Retina (tissue), 1 donor: ENCODE measurements at regions not wholly inside any gene's neighbourhood (a gene's known extent, or its start where the extent isn't known, plus 50 kb on each side); places are given as distances from the start of the nearest gene placed in this dataset.

Source experiments
- DNase-seq: peaks from one replicate; pipeline ENCODE4 v3.0.0-alpha.2; 2016

DNA sequence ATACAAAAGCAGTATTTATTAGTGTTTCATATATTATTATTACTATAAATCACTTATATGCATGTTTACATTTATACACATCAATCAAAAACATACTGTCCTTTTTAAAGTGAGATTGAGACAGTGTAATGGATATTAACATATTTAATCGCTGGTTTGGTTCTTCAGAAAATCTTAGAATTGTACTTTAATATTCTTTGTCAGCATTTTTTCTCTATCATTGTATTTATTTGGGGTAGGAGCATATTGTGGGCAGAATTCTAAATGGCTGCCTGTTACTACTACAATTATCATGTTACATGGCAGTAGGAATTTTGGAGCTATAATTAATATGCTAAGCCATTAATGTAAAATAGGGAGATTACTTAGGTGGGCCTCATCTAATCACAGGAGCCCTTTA lies 722.6 kb downstream of the TLR4 start:
- DNase-seq: no peak

- no peak for DNase-seq
Measured at GRCh38 chr9:118438810-118439209, 734.6 kb downstream of the TLR4 start.

GRCh38 chr9:118439441-118439840 lies 735.2 kb downstream of the TLR4 start:
- DNase-seq: no peak

DNA sequence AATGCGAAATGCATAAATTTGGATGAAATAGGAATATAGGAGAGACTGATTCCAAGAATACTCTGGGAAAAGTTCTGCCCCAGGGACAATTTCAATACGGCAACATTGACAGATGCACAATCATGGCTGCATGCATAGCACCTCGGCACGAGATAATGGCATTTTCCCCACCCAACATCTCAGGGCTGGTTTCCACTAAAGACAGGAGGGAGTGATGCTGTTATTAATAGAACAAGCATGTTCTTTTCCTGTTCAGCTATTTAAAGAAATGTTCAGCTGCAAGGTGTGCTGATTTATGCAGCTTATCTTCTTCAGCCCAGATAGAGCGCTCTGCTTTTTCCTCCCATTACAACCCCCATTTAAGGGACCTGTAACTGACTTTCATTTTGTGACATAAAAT lies 740.2 kb downstream of the TLR4 start:
- no peak for DNase-seq

DNA sequence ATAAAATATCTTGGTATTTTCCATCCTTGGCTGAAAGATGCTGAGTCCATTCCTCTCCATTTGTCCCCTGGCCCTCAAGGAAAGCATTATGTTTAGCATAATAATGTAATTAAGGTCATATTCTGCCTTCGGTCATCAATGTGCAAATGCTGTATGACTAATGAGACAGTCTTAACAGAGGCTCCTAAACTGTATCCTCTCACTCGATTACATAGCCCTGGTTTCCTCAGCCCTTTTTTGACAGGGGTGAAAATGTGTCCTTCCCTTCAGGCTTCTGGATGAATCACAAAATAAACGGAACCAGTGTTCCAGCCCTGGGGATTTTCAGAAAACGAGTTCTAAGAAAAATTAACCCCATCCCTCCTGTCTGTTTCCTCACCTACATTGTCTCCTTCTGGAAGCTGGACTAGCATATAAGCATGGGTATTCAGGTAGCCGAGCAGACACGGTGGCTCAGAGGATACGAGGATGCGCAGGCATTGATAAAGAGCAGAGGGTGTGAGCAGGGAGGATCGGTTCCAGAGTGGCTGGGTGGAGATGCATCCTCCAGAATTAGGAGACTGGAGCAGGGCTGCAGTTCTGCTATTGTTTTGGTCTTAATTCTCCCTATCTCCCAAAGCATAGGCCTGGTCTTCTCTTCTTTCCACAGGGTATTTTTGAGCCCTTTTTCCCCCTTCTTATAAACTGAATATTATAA lies 742.9 kb downstream of the TLR4 start:
- no peak for DNase-seq

- no peak for DNase-seq
Measured at GRCh38 chr9:118449554-118449953, 745.4 kb downstream of the TLR4 start.

- no peak for DNase-seq
Measured at GRCh38 chr9:118455259-118455658, 751.1 kb downstream of the TLR4 start.

- DNase-seq: no peak
Measured at GRCh38 chr9:118455788-118456187, 751.6 kb downstream of the TLR4 start.

GRCh38 chr9:118457171-118458000 lies 753.2 kb downstream of the TLR4 start:
- DNase-seq: no peak

DNA sequence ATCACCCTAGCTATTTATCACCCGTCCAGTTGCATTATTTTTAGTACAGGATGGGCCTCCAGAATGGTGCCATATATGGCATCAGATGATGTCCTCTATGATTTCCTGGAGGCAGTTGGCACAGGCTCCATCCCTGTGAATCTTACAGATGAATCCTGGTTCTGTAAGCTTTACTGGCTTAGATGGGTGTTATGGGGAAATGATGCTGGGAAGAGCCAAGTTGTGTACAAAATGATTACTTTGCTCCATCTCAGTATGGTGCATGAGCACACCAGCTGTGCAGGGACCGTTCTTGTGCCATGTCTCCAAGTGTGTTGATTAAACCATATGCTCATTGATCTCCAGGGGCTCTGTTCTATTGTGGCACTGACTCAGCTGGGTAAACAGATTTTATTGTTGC lies 755.7 kb downstream of the TLR4 start:
- no peak for DNase-seq

DNA sequence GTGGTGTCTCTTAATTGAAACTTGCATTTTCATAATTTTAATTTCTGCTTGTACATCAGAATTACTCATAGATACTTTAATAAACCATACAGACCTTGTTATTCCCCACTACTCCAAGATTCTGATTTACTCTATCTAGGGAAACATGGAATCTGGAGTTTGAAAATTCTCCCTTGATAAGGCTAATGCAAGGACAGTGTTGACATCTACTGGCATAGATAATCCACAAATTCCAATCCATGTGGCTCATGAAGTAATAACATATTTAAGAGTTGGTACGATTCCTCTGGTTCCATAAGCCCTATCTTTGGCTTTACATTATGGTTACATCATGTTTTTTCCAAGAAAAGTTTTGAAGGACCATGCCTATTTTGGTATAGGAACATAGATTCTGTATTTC lies 759.2 kb downstream of the TLR4 start:
- no peak for DNase-seq

DNA sequence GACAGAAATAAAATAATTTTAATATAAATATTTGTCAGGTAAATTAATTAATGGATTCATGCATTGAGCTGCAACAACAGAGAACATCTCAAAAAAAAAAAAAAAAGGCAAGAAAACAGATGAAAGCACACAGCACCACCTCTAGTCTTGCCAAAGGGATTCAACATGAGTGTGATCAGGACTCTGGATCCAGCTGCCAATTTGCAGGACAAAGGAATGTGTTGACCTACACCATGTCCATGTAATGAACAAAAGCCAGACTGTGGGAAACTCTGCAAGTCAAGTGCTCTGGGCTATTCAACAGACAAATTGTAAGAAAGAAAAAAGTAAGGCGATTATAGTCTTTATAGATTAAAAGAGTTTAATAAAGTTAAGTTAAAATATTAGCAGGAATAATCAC lies 769.3 kb downstream of the TLR4 start:
- DNase-seq: no peak

- DNase-seq: no peak
Measured at GRCh38 chr9:118478752-118479151, 774.5 kb downstream of the TLR4 start.

GRCh38 chr9:118482306-118482705 lies 778.1 kb downstream of the TLR4 start:
- DNase-seq: no peak

- no peak for DNase-seq
Measured at GRCh38 chr9:118483677-118484076, 779.5 kb downstream of the TLR4 start.

DNA sequence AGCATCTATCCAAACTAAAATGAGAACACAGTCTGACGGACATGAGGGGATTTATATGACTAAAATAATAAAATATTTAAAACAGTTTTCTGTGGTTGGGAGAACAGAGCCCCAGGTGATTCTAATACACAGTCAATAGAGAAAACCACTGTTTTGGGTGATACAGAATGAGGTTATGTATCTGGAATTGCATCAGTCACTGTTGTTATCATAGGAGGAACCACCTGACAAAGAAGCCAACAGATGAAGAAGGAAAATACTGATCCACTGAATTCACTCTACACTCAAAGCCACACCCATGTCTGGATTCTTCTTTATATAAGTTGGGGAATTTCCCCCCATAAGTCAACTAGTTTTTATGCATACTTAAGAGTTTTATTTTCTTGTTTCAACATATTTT lies 799.0 kb downstream of the TLR4 start:
- DNase-seq: no peak

DNA sequence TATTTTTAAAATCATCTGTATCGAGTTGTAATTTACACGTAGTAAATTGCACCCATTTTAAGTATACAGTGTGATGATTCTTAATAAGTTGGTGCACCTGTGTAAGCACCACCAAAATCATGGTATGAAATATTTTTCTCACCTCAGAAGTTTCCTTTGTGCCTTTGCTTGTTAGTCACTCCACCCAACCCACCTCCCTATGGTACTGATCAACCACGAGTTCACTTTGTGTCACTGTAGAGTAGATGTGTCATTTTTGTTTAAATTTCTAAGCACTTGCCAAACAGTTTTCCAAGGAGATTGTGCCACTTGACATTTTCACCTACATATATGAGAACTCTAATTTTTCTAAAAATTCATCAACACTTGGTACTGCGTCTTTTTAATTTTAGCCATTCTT lies 806.5 kb downstream of the TLR4 start:
- DNase-seq: no peak

- DNase-seq: no peak
Measured at GRCh38 chr9:118515947-118516346, 811.7 kb downstream of the TLR4 start.

DNA sequence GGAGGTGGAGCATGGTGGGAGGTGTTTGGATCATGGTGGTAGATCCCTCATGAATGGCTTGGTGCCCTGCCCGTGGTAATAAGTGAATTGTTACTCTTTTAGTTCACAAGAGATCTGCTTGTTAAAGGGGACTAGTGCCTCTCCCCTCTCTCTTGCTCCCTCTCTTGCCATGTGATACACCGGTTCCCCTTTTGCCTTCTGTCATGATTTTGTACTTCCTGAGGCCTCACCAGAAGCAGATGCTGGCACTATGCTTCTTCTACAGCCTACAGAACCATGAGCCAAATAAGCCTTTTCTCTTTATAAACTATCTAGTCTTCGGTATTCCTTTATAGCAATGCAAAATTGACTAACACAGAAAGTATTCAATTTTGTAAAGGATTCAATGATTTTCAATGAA lies 817.1 kb downstream of the TLR4 start:
- DNase-seq: no peak

DNA sequence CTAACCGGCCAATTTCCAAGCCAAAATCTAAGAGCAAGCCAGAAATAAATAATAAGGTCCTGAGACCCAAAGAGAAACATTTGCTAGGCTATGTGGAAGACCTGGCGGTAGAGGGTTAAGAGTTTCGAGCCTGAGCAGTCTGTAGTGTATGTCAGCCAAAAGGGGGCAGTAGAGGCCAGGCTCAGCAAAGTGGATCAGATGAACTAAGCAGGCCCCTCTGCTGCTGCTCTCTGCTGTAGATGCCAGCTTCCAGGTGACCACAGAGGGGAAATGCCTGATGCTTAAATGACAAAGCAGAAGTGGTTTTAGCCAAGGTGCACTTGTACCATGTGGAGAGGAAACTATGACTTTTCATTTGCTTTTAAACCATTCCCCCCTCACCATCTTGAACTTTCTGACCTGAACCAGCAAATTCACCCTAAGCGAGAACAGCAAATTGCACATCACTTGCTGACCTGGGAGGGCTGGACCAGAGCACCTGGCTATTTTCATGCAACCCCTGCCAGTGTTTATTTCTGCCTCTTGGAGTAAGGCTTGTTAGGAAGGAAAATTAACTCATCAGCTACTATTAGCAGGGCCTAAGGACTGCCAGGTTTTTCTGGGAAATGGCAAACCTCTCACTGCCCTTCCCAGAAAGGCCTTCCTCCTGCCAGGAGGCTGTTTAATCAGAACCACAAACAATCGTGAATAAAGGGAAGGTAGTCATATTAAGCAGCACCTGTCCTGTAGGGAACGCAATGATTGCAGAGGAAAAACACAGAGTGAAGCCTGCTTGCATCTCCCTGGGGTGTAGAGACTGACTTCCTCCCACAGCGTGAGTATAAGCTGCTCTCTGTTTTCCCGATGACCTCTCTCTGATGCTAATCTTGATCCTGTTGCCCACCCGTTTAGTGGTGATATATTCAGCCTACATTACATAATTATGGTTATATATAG lies 818.2 kb downstream of the TLR4 start:
- DNase-seq: peak; percentile 25

DNA sequence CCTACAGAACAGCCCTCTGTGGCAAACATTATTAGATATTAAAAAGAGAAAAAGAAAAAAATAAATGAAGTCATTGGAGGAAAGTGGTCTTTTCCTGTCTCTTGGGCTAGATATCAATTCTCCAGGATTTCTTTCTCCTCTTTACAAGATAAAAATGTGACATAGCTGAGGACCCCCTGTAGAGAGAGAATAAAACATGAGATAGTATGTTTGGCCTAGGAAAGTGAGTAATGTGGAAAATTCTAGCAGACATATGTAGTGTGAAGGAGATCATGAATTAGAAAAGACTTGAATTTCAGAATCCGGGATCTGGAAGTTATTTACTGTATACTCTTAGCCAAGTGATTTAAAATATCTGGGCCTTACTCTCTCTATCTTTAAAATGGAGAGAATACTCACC lies 823.1 kb downstream of the TLR4 start:
- DNase-seq: no peak

- DNase-seq: no peak
Measured at GRCh38 chr9:118529210-118529609, 825.0 kb downstream of the TLR4 start.

GRCh38 chr9:118529624-118530214 lies 825.5 kb downstream of the TLR4 start:
- DNase-seq: no peak
